Activated T-cell treated with anti-CD3 and anti-CD28 coated beads for 48 hours (primary cell): ENCODE measurements at regions not wholly inside any gene's neighbourhood (a gene's known extent, or its start where the extent isn't known, plus 50 kb on each side); places are given as distances from the start of the nearest gene placed in this dataset.

ENCODE experiments used
- DNase-seq: peaks from one replicate; pipeline ENCODE4 v3.0.0-alpha.2; 2020; ENCODE audit warnings: low read depth

GRCh38 chr10:131802996-131803395 is 97.8 kb upstream of the PPP2R2D start:
- DNase-seq = no peak

- no peak for DNase-seq
Measured at GRCh38 chr10:131803860-131804425, 96.9 kb upstream of the PPP2R2D start.

GRCh38 chr10:131804551-131805295 is 96.1 kb upstream of the PPP2R2D start:
- no peak for DNase-seq

- DNase-seq = no peak
Measured at GRCh38 chr10:131805696-131806095, 95.1 kb upstream of the PPP2R2D start.

- DNase-seq = no peak
Measured at GRCh38 chr10:131806146-131806545, 94.7 kb upstream of the PPP2R2D start.

- DNase-seq = no peak
Measured at GRCh38 chr10:131806646-131807317, 94.0 kb upstream of the PPP2R2D start.

- DNase-seq = no peak
Measured at GRCh38 chr10:131808370-131808930, 92.4 kb upstream of the PPP2R2D start.

GRCh38 chr10:131810036-131810804 is 90.6 kb upstream of the PPP2R2D start:
- no peak for DNase-seq

- no peak for DNase-seq
Measured at GRCh38 chr10:131810805-131811629, 89.8 kb upstream of the PPP2R2D start.

- no peak for DNase-seq
Measured at GRCh38 chr10:131811630-131812403, 89.0 kb upstream of the PPP2R2D start.

GRCh38 chr10:131812736-131813604 is 87.8 kb upstream of the PPP2R2D start:
- no peak for DNase-seq

GRCh38 chr10:131814567-131815265 is 86.1 kb upstream of the PPP2R2D start:
- no peak for DNase-seq

- no peak for DNase-seq
Measured at GRCh38 chr10:131815266-131816156, 85.3 kb upstream of the PPP2R2D start.

- no peak for DNase-seq
Measured at GRCh38 chr10:131816157-131816775, 84.5 kb upstream of the PPP2R2D start.

GRCh38 chr10:131816941-131817700 is 83.7 kb upstream of the PPP2R2D start:
- DNase-seq = no peak

- DNase-seq = no peak
Measured at GRCh38 chr10:131817866-131818509, 82.8 kb upstream of the PPP2R2D start.
